ENCODE measurements at regions not wholly inside any gene's neighbourhood (a gene's known extent, or its start where the extent isn't known, plus 50 kb on each side); places are given as distances from the start of the nearest gene placed in this dataset.
"Not testable (repeated sequence)": the region's sequence is repeated elsewhere in the genome, so short reads cannot be mapped to it uniquely, and the experiment has no call there.

DNA sequence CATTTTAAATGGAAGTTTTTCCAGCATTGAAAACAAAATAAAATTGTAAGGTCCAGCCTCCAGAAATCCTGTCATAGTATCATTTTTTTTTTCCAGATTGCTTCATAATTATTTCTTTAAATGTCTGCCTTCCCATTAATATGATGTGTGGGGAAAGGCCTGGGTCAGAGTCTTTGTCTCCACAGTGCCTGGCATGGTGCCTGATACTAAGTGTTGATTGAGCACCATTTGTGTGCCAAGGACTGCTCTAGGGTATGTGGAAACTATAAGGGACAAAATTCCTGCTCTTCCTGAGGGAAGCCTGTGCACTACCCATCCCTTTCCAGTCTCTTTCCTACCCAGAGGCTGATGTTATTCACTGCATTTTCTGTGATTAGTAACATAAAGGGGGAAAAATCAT is 53.1 kb upstream of the BEND4 start:
- no peak for DNase-seq

- no peak for DNase-seq
These were observed 64.2 kb upstream of the BEND4 start for GRCh38 chr4:42216664-42217063.

GRCh38 chr4:42225286-42225685 is 72.8 kb upstream of the BEND4 start:
- DNase-seq, result no peak

GRCh38 chr4:42234817-42235216 is 82.4 kb upstream of the BEND4 start:
- no peak for DNase-seq

- no peak for DNase-seq
These were observed 83.0 kb upstream of the BEND4 start for GRCh38 chr4:42235304-42236021.

DNA sequence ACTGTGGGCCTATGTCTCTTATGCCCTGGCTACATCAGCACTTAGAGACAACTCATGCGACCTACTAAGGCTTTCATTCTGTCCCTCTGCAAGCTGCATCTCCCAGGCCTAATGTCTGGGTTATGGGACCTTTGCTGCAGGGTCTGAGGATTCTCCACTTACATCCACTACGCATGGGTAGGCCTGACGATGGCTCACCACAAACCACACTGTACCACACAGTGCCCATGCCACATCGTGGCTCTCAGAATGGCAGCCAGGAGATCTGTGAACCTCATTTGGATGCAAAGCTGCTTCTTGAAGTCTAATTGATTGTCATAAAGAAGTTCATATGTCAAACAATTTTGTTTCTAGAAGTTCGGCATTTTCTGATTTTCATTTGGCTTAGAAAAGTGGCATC is 84.6 kb upstream of the BEND4 start:
- DNase-seq, result no peak

- DNase-seq, result no peak
These were observed 85.0 kb upstream of the BEND4 start for GRCh38 chr4:42237451-42237850.

DNA sequence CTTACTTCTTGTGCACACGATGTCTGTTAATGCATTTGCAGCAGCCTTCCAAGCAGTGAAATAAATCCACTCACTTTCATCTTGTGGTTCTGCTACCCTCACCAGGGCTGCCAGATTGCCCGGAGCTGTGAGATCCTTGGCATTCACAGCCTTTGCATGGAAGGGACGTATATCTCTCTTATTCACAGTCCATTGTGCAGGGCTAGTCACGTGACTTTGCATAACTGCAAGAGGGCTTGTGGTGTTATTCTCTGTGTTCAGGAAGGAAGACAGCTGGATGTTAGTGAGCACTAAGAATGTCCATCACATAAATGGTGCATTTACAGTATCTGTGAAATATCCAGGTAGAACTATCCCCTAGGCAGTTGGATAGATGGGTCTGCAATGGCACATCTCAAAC is 96.5 kb upstream of the BEND4 start:
- no peak for DNase-seq

GRCh38 chr4:42252315-42252714 is 99.9 kb upstream of the BEND4 start:
- no peak for DNase-seq

- DNase-seq, result not testable (repeated sequence)
These were observed 105.2 kb upstream of the BEND4 start for GRCh38 chr4:42257645-42258044.

DNA sequence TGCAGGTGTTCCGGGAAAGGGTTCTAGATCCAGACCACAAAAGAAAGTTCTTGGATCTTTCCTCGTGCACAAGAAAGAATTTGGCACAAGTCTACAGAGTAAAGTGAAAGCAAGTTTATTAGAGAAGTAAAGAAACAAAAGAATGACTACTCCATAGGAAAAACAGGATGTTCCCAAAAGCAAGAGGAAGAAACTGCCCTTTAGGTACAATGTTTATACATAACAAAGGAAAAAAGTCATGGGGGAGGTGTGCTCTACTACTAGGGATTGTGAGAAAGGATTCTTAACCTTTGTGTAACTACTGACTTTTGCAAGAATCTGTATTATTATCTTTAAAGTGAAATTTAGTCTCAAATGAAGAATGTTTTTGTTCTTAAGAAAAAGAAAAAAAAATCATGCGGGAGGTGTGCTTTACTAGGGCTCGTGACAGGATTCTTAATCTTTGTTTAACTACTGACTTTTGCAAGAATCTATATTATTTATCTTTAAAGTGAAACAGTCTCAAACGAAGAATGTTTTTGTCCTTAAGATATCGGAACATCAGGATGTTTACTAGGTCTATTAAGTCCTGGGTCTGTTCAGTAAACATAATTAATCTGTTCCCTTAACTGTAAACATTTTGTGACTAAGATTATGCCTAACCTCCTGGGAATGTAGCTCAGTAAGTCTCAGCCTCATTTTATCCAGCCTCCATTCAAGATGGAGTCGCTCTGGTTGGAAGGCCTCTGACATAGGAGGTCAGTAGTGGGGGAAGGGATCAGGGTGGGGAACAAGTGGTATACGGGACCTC is 110.4 kb upstream of the BEND4 start:
- DNase-seq, result no peak

DNA sequence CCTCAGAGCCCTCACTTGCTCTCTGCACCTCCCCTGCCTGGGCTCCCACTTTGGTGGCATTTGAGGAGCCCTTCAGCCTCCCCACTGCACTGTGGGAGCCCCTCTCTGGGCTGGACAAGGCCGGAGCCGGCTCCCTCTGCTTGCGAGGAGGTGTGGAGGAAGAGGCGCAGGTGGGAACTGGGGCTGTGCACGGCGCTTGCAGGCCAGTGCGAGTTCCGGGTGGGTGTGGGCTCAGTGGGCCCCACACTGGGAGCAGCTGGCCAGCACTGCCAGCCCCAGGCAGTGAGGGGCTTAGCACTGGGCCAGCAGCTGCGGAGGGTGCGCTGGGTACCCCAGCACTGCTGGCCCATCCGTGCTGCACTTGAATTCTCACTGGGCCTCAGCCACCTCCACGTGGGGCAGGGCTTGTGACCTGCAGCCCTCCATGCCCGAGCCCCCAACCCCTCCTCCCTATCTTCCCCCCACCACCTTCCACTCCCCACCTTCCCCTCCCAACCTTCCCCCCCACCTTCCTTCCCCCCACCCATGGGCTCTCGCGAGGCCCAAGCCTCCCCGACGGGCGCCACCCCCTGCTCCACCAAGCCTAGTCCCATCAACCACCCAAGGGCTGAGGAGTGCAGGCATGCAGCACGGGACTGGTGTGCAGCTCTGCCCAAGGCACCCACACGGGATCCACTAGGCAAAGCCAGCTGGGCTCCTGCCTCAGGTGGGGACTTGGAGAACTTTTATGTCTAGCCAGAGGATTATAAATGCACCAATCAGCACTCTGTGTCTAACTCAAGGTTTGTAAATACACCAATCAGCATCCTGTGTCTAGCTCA is 113.5 kb upstream of the BEND4 start:
- DNase-seq, result no peak

DNA sequence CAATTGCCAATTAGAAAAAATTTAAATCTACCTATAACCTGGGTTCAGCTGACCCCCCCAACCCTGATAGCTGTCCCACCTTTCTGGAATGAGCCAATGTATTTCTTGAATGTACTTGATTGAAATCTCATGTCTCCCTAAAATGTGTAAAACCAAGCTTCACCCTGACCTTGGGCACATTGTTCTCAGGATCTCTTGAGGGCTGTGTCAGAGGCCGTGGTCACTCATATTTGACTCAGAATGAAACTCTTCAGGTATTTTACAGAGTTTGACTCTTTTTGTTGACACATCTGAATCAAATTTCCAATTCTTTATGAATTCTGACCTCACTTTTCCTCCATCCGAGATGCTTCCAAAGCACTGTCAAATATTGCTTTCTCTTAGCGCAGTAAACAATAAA is 115.3 kb upstream of the BEND4 start:
- DNase-seq, result no peak

- no peak for DNase-seq
These were observed 116.4 kb upstream of the BEND4 start for GRCh38 chr4:42268824-42269223.

DNA sequence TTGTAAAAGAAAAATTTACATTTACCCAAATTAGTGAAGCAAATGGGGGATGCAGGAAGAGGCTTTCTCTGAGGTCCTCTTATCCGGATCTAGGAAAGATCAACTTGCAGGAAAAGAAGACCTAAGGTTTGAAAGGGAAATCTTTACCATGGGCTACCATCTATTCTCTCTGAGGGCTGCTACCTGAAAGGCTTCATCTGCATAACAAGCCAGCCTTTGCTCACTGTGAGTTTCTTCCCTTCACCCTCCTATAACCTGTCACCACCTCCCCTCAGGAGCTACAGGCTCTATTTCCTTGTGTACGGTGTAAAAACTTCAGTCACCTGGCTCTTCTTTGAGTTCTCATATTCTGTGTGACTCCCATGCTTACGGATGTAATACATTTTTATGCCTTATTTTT is 118.6 kb upstream of the BEND4 start:
- no peak for DNase-seq

DNA sequence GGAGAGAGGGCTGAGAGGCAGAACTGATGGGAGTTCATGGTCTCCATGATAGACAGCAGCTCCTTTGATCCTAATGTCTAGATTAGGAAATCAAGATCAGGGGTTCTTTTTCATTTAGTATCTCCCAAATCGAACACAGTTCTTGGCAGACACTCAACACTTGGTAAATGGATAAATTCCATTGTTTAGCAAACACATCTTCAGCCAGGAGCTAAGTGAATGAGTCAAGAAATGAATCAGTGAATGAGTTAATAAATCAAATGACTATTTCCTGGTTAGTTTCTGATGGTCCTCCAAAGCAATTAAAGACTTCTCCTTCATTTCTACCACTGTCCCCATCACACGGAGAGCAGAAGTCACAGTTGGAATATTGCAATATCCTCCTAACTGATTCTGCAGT is 120.0 kb upstream of the SHISA3 start:
- DNase-seq, result no peak

- no peak for DNase-seq
These were observed 118.5 kb upstream of the SHISA3 start for GRCh38 chr4:42278709-42279324.

DNA sequence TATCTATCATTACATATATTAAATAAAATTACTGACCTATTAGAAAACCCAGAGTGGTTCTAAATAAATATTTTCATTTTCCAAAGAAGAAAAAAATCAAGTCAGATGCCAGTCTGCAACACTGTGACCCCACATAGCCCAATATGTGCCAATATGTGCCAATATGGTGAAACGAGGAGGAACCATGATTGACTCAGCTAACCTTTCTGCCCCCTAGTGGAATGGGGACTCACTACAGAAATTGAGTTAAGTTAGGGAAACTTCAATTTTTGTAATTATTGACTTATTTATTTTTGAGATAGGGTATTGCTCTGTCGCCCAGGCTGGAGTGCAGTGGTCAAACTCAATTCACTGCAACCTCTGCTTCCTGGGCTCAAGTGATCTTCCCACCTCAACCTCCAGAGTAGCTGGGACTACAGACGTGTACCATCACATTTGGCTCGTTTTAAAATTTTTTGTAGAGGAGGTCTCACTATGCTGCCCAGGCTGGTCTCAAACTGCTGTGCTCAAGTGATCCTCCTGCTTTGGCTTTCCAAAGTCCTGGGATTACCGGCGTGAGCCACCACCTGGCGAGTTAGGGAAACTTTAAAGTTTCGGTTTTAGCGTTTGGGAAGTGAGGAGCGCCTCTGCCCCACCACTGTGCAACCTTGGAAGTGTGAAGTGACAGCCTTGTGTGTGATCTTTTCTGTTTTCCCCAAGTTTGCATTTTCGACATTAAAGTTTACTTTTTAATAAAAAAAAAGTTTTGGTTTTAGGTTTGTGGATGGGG is 116.8 kb upstream of the SHISA3 start:
- DNase-seq, result no peak

DNA sequence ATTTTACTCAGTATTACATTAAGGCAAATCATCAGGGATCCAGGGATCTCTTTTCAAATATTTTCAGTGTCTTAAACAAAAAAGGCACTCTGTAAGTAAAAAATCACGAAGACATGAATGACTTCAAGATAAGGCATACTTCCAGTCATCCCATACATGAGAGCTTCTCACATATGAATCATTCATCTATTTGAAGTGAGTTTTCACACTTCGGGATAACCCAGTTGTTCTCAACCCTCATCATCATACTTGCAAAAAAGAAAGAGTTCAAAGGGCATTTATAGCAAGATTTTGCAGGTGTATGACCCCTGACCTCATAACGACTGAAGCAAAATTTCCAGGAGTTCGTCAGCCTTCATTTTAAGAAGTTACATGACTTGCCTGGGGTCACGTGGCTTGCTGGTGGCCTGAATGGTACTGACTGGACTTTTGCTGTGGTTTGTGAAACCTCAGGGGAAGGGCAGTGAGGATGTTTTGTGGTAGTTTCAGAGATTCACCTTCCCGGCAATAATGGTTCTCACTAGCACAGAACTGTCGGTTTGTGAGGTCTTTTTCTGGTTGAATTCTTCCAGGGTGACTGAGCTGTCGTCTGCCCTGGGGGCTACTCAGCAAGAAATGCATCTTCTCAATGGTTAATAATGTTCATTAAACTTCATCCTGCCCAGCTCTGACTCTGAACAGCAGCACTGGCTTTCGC is 115.8 kb upstream of the SHISA3 start:
- DNase-seq, result no peak

DNA sequence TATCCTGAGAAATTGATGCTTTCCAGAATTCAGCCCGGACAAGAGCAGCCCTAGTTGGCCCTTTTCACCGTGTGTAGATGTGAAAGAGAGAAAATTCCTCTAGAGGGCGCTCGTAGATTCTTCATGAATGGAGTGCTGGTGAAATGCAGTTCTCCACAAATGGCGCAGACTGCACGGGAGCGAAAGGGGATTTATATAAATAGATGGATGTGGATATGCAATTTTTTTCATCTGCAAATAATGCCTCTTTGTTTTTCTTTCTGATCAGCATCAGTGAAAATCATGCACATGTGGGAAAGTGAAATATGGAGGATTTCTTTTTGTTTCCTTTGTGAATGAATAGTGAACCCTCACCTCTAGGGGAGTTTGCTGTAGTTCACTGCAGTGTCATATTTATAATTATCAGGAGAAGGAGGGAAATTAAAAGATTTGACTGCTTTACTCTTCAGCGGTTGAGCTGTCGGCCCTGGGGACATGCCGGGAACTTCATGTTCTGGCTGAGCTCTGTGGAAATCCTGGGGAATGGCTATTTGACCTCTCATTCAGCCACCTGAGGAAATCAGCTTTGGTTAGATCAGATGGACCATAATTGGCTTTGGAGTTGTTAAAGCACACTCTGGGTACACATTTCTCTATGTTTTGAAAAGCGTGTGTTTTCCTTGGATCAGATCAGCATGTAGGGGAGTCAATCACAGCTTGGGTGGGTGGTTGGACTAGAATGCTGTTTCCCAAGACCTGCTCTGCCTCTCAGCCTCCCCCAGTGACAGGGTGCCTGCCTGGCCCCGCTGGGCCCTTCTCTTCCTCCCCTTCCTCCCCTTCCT is 115.0 kb upstream of the SHISA3 start:
- DNase-seq, result peak; percentile 55

DNA sequence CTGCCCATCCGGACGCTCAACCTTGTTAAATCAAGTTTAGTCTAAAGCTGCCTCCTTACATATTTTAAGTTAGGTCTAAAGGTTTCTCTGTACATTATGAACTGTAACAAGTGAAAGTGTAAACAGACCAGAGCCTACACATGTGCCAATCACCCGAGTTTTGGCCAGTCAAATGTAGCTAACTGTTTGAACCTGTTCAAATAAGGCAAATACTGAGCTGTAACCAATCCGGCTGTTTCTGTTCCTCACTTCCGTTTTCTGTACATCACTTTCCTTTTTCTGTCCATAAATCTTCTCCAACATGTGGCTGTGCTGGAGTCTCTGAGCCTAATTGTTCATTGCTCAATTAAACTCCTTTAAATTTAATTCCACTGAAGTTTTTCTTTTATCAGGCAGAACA is 113.3 kb upstream of the SHISA3 start:
- DNase-seq, result no peak

All from NCI-H526 treated with DMSO at 0.1 percent for 48 hours (cell line).